NCI-H2029 (cell line): ENCODE measurements at regions not wholly inside any gene's neighbourhood (a gene's known extent, or its start where the extent isn't known, plus 50 kb on each side); places are given as distances from the start of the nearest gene placed in this dataset.

Experiments used
- DNase-seq: peaks from one replicate; lab custom pipeline; 2025; lab: John Stamatoyannopoulos, UW

GRCh38 chr11:119982517-119983239 lies 155.2 kb downstream of the TRIM29 start:
- DNase-seq = peak; percentile 11

GRCh38 chr11:119980431-119980830 lies 157.5 kb downstream of the TRIM29 start:
- DNase-seq = no peak

GRCh38 chr11:119979701-119980100 lies 158.2 kb downstream of the TRIM29 start:
- DNase-seq = no peak

GRCh38 chr11:119978696-119979095 lies 159.2 kb downstream of the TRIM29 start:
- no peak for DNase-seq

- DNase-seq = no peak
Measured at GRCh38 chr11:119977881-119978280, 160.0 kb downstream of the TRIM29 start.

- no peak for DNase-seq
Measured at GRCh38 chr11:119977561-119977860, 160.4 kb downstream of the TRIM29 start.

- DNase-seq = no peak
Measured at GRCh38 chr11:119976805-119977560, 160.9 kb downstream of the TRIM29 start.

GRCh38 chr11:119975561-119976152 lies 162.3 kb downstream of the TRIM29 start:
- DNase-seq = no peak

GRCh38 chr11:119974467-119974866 lies 163.4 kb downstream of the TRIM29 start:
- DNase-seq = no peak

- DNase-seq = no peak
Measured at GRCh38 chr11:119974051-119974450, 163.9 kb downstream of the TRIM29 start.

- no peak for DNase-seq
Measured at GRCh38 chr11:119972281-119972680, 165.6 kb downstream of the TRIM29 start.

- no peak for DNase-seq
Measured at GRCh38 chr11:119970555-119971304, 167.2 kb downstream of the TRIM29 start.

GRCh38 chr11:119964136-119965025 lies 173.5 kb downstream of the TRIM29 start:
- no peak for DNase-seq

GRCh38 chr11:119957951-119958350 lies 180.0 kb downstream of the TRIM29 start:
- DNase-seq = no peak

- DNase-seq = no peak
Measured at GRCh38 chr11:119952441-119952840, 185.5 kb downstream of the TRIM29 start.

GRCh38 chr11:119943298-119943655 lies 194.6 kb downstream of the TRIM29 start:
- no peak for DNase-seq

GRCh38 chr11:119942583-119943297 lies 195.2 kb downstream of the TRIM29 start:
- DNase-seq = no peak

GRCh38 chr11:119941636-119942411 lies 196.1 kb downstream of the TRIM29 start:
- DNase-seq = no peak

- no peak for DNase-seq
Measured at GRCh38 chr11:119941171-119941570, 196.7 kb downstream of the TRIM29 start.

GRCh38 chr11:119940401-119940976 lies 197.4 kb downstream of the TRIM29 start:
- DNase-seq = no peak
